ENCODE measurements at regions not wholly inside any gene's neighbourhood (a gene's known extent, or its start where the extent isn't known, plus 50 kb on each side); places are given as distances from the start of the nearest gene placed in this dataset.

- H3K27ac ChIP-seq (ENCODE audit: low read length): no peak overlapping the region
- ChIA-PET POLR2A (no interaction called here), CTCF (no interaction called here)
- DNase-seq (ENCODE audit: low read depth, low spot score): no peak
- ATAC-seq: no peak
- H3K36me3 ChIP-seq (ENCODE audit: control insufficient read depth, insufficient read depth, low read length): no peaks in the 10 kb centered on the region
- no peak overlapping the region for H3K4me3 ChIP-seq (ENCODE audit: low read depth in 2 of 2, low read length in 2 of 2)
- H3K27me3 ChIP-seq (ENCODE audit: control insufficient read depth, insufficient read depth, low read length): peaks cover 4% of the 10 kb centered on the region; the same call in 1 of the 2 replicates
- no TSS peak for BruUV-seq (replicated peaks)
- intact Hi-C loops (cut with micrococcal nuclease; ENCODE audit: unreplicated experiment) (no loop called here), in situ Hi-C loops (cut with HindIII; ENCODE audit: low pct_unique_long_range_greater_than_20kb, low sequenced_read_pairs) (no loop called here)
- H3K4me1 ChIP-seq (ENCODE audit: control insufficient read depth, insufficient read depth, low read length): no peaks in the 10 kb centered on the region
- no peak for TF ChIP-seq POLR2AphosphoS5 (IDR thresholded peaks at IDR 0.05; ENCODE audit: low read depth, low read length)
- no peak for TF ChIP-seq REST (IDR thresholded peaks at IDR 0.05; ENCODE audit: insufficient read depth in 1 of 2, low read depth in 2 of 2, low read length in 1 of 2)
- no peak for TF ChIP-seq TCF7L2 (IDR thresholded peaks at IDR 0.05; ENCODE audit: low read depth, low read length)
- no peak for TF ChIP-seq SIN3A (IDR thresholded peaks at IDR 0.05; ENCODE audit: borderline replicate concordance, insufficient read depth, low read depth, low read length)
- no peak for TF ChIP-seq CTCF (IDR thresholded peaks at IDR 0.05)
- no peaks in the 10 kb centered on the region for H3K9me3 ChIP-seq (ENCODE audit: control insufficient read depth, insufficient read depth, low read depth, low read length)
Measured at GRCh38 chr3:53994986-53995603, 103.4 kb upstream of the SELENOK start.

- no TSS peak for BruUV-seq (replicated peaks)
- ATAC-seq (no peak), DNase-seq (ENCODE audit: low read depth, low spot score) (no peak)
- intact Hi-C loops (cut with micrococcal nuclease; ENCODE audit: unreplicated experiment) (no loop called here), in situ Hi-C loops (cut with HindIII; ENCODE audit: low pct_unique_long_range_greater_than_20kb, low sequenced_read_pairs) (no loop called here)
- ChIA-PET CTCF (no interaction called here), POLR2A (no interaction called here)
- no peak for TF ChIP-seq POLR2AphosphoS5 (IDR thresholded peaks at IDR 0.05; ENCODE audit: low read depth, low read length)
- no peaks in the 10 kb centered on the region for H3K9me3 ChIP-seq (ENCODE audit: control insufficient read depth, insufficient read depth, low read depth, low read length)
- no peaks in the 10 kb centered on the region for H3K4me1 ChIP-seq (ENCODE audit: control insufficient read depth, insufficient read depth, low read length)
- H3K27me3 ChIP-seq (ENCODE audit: control insufficient read depth, insufficient read depth, low read length): no peaks in the 10 kb centered on the region
- no peaks in the 10 kb centered on the region for H3K36me3 ChIP-seq (ENCODE audit: control insufficient read depth, insufficient read depth, low read length)
- no peak overlapping the region for H3K27ac ChIP-seq (ENCODE audit: low read length)
- H3K4me3 ChIP-seq (ENCODE audit: low read depth in 2 of 2, low read length in 2 of 2): no peak overlapping the region
Measured at GRCh38 chr3:53991240-53991639, 99.6 kb upstream of the SELENOK start.

- BruUV-seq (replicated peaks): no TSS peak
- ATAC-seq: no peak
- POLR2A ChIA-PET: no interaction called here
Measured at GRCh38 chr3:53989946-53990345, 98.3 kb upstream of the SELENOK start.

More at GRCh38 chr3:53989946-53990345, 98.3 kb upstream of the SELENOK start:
- Histone ChIP-seq H3K36me3 (ENCODE audit: control insufficient read depth, insufficient read depth, low read length) (no peaks in the 10 kb centered on the region), H3K4me1 (ENCODE audit: control insufficient read depth, insufficient read depth, low read length) (no peaks in the 10 kb centered on the region), H3K4me3 (ENCODE audit: low read depth in 2 of 2, low read length in 2 of 2) (no peak overlapping the region), H3K27ac (ENCODE audit: low read length) (no peak overlapping the region), H3K9me3 (ENCODE audit: control insufficient read depth, insufficient read depth, low read depth, low read length) (no peaks in the 10 kb centered on the region), H3K27me3 (ENCODE audit: control insufficient read depth, insufficient read depth, low read length) (no peaks in the 10 kb centered on the region)
- no peak for TF ChIP-seq REST (IDR thresholded peaks at IDR 0.05; ENCODE audit: insufficient read depth in 1 of 2, low read depth in 2 of 2, low read length in 1 of 2)
- no peak for TF ChIP-seq CTCF (IDR thresholded peaks at IDR 0.05)
- no peak for TF ChIP-seq TCF7L2 (IDR thresholded peaks at IDR 0.05; ENCODE audit: low read depth, low read length)
- no peak for TF ChIP-seq SIN3A (IDR thresholded peaks at IDR 0.05; ENCODE audit: borderline replicate concordance, insufficient read depth, low read depth, low read length)
- intact Hi-C loops (cut with micrococcal nuclease; ENCODE audit: unreplicated experiment) (no loop called here), in situ Hi-C loops (cut with HindIII; ENCODE audit: low pct_unique_long_range_greater_than_20kb, low sequenced_read_pairs) (no loop called here)
- no peak for DNase-seq (ENCODE audit: low read depth, low spot score)
- CTCF ChIA-PET: no interaction called here
